ENCODE measurements at regions not wholly inside any gene's neighbourhood (a gene's known extent, or its start where the extent isn't known, plus 50 kb on each side); places are given as distances from the start of the nearest gene placed in this dataset.

GRCh38 chr17:14482715-14483114 is 181.8 kb downstream of the HS3ST3B1 start (continued):
- no peak for TF ChIP-seq CHD7 (IDR thresholded peaks at IDR 0.05; ENCODE audit: insufficient replicate concordance, low read length)

All from H1 (cell line).